ENCODE measurements at regions not wholly inside any gene's neighbourhood (a gene's known extent, or its start where the extent isn't known, plus 50 kb on each side); places are given as distances from the start of the nearest gene placed in this dataset.
"Not testable (repeated sequence)": the region's sequence is repeated elsewhere in the genome, so short reads cannot be mapped to it uniquely, and the experiment has no call there.

GRCh38 chr3:22431334-22431733, 680.3 kb upstream of the ZNF385D start:
- DNase-seq (ENCODE audit: low read depth, low spot score): no peak
- TF ChIP-seq CTCF (IDR thresholded peaks at IDR 0.05; ENCODE audit: low read depth, low read length): no peak
- in situ Hi-C loops (cut with HindIII; ENCODE audit: low sequenced_read_pairs): no loop called here
- H3K4me3 ChIP-seq (ENCODE audit: low read depth, low read length): no peak overlapping the region

GRCh38 chr3:22439626-22440025, 688.6 kb upstream of the ZNF385D start:
- H3K4me3 ChIP-seq (ENCODE audit: low read depth, low read length): no peak overlapping the region
- no peak for TF ChIP-seq CTCF (IDR thresholded peaks at IDR 0.05; ENCODE audit: low read depth, low read length)
- DNase-seq (ENCODE audit: low read depth, low spot score): no peak
- in situ Hi-C loops (cut with HindIII; ENCODE audit: low sequenced_read_pairs): no loop called here

DNA sequence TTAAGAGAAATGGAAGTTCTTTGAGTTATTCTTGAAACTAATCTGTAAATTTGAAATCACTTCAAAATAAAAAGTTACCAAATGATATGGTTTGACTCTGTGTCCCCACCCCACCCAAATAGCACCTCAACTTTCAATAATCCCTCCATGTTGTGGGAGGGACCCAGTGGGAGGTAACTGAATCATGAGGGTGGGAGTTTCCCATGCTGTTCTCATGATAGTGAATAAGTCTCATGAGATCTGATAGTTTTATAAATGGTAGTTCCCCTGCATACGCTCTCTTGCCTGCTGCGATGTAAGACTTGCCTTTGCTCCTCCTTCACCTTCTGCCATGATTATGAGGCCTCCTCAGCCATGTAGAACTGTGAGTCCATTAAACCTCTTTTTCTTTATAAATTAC, 690.7 kb upstream of the ZNF385D start:
- no peak for DNase-seq (ENCODE audit: low read depth, low spot score)
- no peak overlapping the region for H3K4me3 ChIP-seq (ENCODE audit: low read depth, low read length)
- in situ Hi-C loops (cut with HindIII; ENCODE audit: low sequenced_read_pairs): no loop called here
- TF ChIP-seq CTCF (IDR thresholded peaks at IDR 0.05; ENCODE audit: low read depth, low read length): no peak

DNA sequence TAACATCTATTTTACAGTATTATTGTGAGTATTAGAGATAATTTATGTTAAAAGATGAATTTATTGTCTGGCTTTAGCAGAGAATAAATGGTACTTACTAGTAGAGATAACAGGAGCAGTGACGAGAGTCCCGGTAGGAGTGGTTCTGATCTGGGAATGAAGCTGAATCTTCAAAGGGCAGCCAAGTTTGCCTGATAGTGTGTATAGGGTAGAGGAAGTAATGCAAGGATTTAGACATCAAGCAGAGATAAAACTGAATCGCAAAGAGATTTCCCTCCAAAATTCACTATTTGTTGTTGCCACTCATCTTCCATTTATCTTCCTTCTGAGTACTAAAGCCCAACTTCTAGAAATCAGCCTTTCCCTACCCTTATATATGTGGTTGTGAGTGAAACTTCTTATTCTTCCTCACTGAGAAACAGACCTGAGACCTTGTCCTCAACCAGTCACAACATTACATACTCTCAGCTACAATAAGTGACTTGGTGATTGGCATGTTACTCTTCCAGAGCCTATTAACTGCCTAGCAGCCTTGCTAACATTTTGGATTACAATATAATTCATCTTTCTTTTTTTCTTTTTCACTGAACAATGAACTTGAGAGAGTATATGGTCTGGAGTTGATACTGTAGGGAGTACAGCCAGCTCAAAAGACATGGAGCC, 692.7 kb upstream of the ZNF385D start:
- no peak for TF ChIP-seq CTCF (IDR thresholded peaks at IDR 0.05; ENCODE audit: low read depth, low read length)
- no peak overlapping the region for H3K4me3 ChIP-seq (ENCODE audit: low read depth, low read length)
- in situ Hi-C loops (cut with HindIII; ENCODE audit: low sequenced_read_pairs): no loop called here

GRCh38 chr3:22445336-22445735, 694.3 kb upstream of the ZNF385D start:
- in situ Hi-C loops (cut with HindIII; ENCODE audit: low sequenced_read_pairs); DNase-seq (ENCODE audit: low read depth, low spot score); H3K4me3 ChIP-seq (ENCODE audit: low read depth, low read length): not testable (repeated sequence)

More for the DNA sequence above, 692.7 kb upstream of the ZNF385D start:
- no peak for DNase-seq (ENCODE audit: low read depth, low spot score)

DNA sequence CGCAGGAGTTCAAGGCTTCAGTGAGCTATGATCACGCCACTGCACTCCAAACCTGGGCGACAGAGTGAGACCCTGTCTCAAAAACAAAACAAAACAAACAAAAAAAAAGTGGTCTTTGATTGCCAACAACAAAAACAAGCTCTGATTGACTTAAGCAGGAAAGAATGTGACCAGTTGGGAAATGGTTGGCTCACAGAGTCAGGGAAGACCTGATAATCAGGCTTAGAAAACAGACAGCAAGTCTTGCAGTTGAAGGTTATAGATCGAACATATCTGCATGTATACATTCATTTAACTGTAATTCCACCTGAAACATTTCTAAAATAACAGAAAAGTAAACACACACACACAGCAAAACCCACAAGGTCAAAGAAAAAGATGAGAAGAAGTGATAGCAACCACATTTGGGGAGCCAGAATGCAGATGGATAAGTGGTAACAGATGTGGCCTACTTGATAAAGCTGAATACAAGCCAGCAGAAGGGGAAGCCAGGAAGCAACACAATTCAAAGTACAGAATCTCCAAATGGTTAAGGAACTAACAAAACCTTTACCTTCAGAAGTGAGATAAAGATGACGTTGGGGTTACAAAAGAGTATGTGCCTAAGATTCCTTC, 699.9 kb upstream of the ZNF385D start:
- peak; percentile 40 for DNase-seq (ENCODE audit: low read depth, low spot score)
- in situ Hi-C loops (cut with HindIII; ENCODE audit: low sequenced_read_pairs): no loop called here
- no peak overlapping the region for H3K4me3 ChIP-seq (ENCODE audit: low read depth, low read length)
- no peak for TF ChIP-seq CTCF (IDR thresholded peaks at IDR 0.05; ENCODE audit: low read depth, low read length)

DNA sequence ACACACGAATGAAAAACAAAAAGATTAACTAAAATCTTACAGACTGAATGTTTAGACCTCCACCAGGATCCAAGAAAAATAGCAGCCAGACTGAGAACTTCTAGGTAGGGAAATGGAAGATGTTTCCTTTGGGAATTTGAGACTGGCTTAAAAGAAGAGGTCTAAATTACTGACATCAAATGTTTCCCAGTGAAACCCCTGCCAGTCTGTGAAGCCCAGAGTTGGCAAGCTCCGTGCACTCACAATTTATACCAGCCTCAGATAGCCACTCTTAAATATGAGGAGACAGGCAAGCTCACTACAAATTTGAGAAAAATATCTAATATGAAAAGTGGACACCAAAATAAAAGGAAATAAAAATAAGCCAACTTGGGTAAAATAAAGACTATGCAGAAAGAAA, 700.5 kb upstream of the ZNF385D start:
- no peak for TF ChIP-seq CTCF (IDR thresholded peaks at IDR 0.05; ENCODE audit: low read depth, low read length)
- no peak for DNase-seq (ENCODE audit: low read depth, low spot score)
- no peak overlapping the region for H3K4me3 ChIP-seq (ENCODE audit: low read depth, low read length)
- in situ Hi-C loops (cut with HindIII; ENCODE audit: low sequenced_read_pairs): no loop called here

Data from astrocyte of the spinal cord (primary cell).